ENCODE measurements at regions not wholly inside any gene's neighbourhood (a gene's known extent, or its start where the extent isn't known, plus 50 kb on each side); places are given as distances from the start of the nearest gene placed in this dataset.

DNA sequence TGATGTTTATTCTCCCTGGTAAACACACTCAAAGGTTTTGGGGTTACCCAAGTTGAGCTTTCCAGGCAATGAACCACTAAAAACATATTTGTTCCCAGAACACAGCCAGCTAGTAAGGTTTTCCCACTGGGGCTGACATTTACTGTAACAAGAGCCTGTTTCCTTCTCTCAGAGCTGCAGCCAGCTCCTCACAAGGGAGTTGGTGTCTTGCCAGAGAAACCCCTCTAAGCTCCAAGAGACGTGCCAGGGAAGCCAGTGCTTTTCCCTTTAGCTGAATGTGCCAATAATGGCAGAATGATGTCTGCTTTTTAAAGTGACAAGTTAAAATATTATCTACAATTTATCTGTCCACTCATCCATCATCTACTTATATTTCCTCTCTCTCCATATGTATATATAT, 170.8 kb upstream of the RBFOX1 start:
- Histone ChIP-seq H3K4me1 (no peaks in the 10 kb centered on the region), H3K4me3 (no peak overlapping the region), H3K27ac (no peak overlapping the region), H3K9me3 (peaks cover 0 to 15% (median 0%) of the 10 kb centered on the region in 8 donors), H3K27me3 (replicated peaks in 1 of 7) (no peaks in the 10 kb centered on the region), H3K36me3 (no peaks in the 10 kb centered on the region)
- intact Hi-C loops (cut with DNase I; ENCODE audit: low total_unique reads): no loop called here
- TF ChIP-seq, protein P1, sequence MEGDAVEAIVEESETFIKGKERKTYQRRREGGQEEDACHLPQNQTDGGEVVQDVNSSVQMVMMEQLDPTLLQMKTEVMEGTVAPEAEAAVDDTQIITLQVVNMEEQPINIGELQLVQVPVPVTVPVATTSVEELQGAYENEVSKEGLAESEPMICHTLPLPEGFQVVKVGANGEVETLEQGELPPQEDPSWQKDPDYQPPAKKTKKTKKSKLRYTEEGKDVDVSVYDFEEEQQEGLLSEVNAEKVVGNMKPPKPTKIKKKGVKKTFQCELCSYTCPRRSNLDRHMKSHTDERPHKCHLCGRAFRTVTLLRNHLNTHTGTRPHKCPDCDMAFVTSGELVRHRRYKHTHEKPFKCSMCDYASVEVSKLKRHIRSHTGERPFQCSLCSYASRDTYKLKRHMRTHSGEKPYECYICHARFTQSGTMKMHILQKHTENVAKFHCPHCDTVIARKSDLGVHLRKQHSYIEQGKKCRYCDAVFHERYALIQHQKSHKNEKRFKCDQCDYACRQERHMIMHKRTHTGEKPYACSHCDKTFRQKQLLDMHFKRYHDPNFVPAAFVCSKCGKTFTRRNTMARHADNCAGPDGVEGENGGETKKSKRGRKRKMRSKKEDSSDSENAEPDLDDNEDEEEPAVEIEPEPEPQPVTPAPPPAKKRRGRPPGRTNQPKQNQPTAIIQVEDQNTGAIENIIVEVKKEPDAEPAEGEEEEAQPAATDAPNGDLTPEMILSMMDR (IDR thresholded peaks at IDR 0.05 in 8 of 11, conservative IDR thresholded peaks at IDR 0.05 in 3 of 11): no peak
- TF ChIP-seq POLR2A (IDR thresholded peaks at IDR 0.05) (no peak), POLR2AphosphoS5 (IDR thresholded peaks at IDR 0.05) (no peak)
- no peak for DNase-seq
- WGBS, 5 donors: 27 to 45% (median 43%) methylated on average over 1 of the region's 1 CpG

- H3K27me3 ChIP-seq (replicated peaks in 1 of 7): no peaks in the 10 kb centered on the region
- H3K4me1 ChIP-seq: no peaks in the 10 kb centered on the region
- no peaks in the 10 kb centered on the region for H3K36me3 ChIP-seq
- H3K4me3 ChIP-seq: no peak overlapping the region
- 54 to 71% (median 56%) methylated on average over 3 of the region's 3 CpGs for WGBS, 5 donors
- intact Hi-C loops (cut with DNase I; ENCODE audit: low total_unique reads): no loop called here
- peaks cover 0 to 8% (median 0%) of the 10 kb centered on the region in 8 donors for H3K9me3 ChIP-seq
- no peak for DNase-seq
- H3K27ac ChIP-seq: no peak overlapping the region
- TF ChIP-seq POLR2A (IDR thresholded peaks at IDR 0.05) (no peak), POLR2AphosphoS5 (IDR thresholded peaks at IDR 0.05) (no peak)
- TF ChIP-seq, protein P1 (IDR thresholded peaks at IDR 0.05 in 8 of 11, conservative IDR thresholded peaks at IDR 0.05 in 3 of 11): no peak
Measured at GRCh38 chr16:7160093-7160492, 172.6 kb upstream of the RBFOX1 start.

- WGBS, 5 donors: 93 to 96% (median 94%) methylated on average over 4 of the region's 4 CpGs
- intact Hi-C loops (cut with DNase I; ENCODE audit: low total_unique reads): no loop called here
- TF ChIP-seq POLR2AphosphoS5 (IDR thresholded peaks at IDR 0.05): no peak
- TF ChIP-seq, protein P1 (IDR thresholded peaks at IDR 0.05 in 8 of 11, conservative IDR thresholded peaks at IDR 0.05 in 3 of 11): no peak
- no peak for TF ChIP-seq POLR2A (IDR thresholded peaks at IDR 0.05)
Measured at GRCh38 chr16:7158481-7158880, 174.2 kb upstream of the RBFOX1 start.

GRCh38 chr16:7150230-7150629, 182.4 kb upstream of the RBFOX1 start:
- H3K36me3 ChIP-seq: no peaks in the 10 kb centered on the region
- H3K27ac ChIP-seq: no peak overlapping the region
- no peaks in the 10 kb centered on the region for H3K27me3 ChIP-seq (replicated peaks in 1 of 7)
- peaks cover 0 to 44% (median 18%) of the 10 kb centered on the region in 8 donors for H3K9me3 ChIP-seq
- no peaks in the 10 kb centered on the region for H3K4me1 ChIP-seq
- no peak for TF ChIP-seq POLR2A (IDR thresholded peaks at IDR 0.05)
- TF ChIP-seq POLR2AphosphoS5 (IDR thresholded peaks at IDR 0.05): no peak
- TF ChIP-seq, protein P1 (IDR thresholded peaks at IDR 0.05 in 8 of 11, conservative IDR thresholded peaks at IDR 0.05 in 3 of 11): no peak
- intact Hi-C loops (cut with DNase I; ENCODE audit: low total_unique reads): no loop called here
- no peak overlapping the region for H3K4me3 ChIP-seq
- DNase-seq: no peak
- WGBS, 5 donors: 66 to 79% (median 68%) methylated on average over 7 of the region's 7 CpGs

More at GRCh38 chr16:7158481-7158880, 174.2 kb upstream of the RBFOX1 start:
- DNase-seq: no peak
- H3K36me3 ChIP-seq: no peaks in the 10 kb centered on the region
- H3K4me1 ChIP-seq: no peaks in the 10 kb centered on the region
- H3K27me3 ChIP-seq (replicated peaks in 1 of 7): no peaks in the 10 kb centered on the region
- H3K27ac ChIP-seq: no peak overlapping the region
- H3K9me3 ChIP-seq: peaks cover 0 to 8% (median 0%) of the 10 kb centered on the region in 8 donors
- no peak overlapping the region for H3K4me3 ChIP-seq
